Epidermal melanocyte (primary cell): ENCODE measurements at regions not wholly inside any gene's neighbourhood (a gene's known extent, or its start where the extent isn't known, plus 50 kb on each side); places are given as distances from the start of the nearest gene placed in this dataset.
A peak's percentile ranks its signal among the peaks of the same experiment; 100 is the strongest.

Experiments used
- DNase-seq: peaks from one replicate; pipeline ENCODE4 v3.0.0; 2011; ENCODE audit warnings: low spot score; ENCODE audit not compliant: insufficient read length

- DNase-seq: no peak
Observed at GRCh38 chr20:4601630-4602296, 84.5 kb upstream of the PRNP start.

GRCh38 chr20:4600308-4601014 lies 85.8 kb upstream of the PRNP start:
- DNase-seq: no peak

DNA sequence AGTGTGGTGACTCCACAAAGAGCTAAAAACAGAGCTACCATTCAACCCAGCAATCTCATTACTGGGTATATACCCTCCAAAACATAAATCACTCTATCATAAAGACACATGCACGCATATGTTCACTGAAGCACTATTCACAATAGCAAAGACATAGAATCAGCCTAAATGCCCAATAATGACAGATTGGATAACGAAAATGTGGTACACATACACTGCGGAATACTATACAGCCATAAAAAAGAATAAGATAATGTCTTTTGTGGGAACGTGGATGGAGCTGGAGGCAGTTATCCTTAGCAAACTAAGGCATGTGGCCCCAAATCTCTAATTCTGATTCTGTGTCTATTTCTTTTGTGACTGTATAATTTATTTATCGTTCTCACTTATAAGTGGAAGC lies 89.0 kb upstream of the PRNP start:
- DNase-seq: no peak

- DNase-seq: no peak
Observed at GRCh38 chr20:4593149-4593525, 93.1 kb upstream of the PRNP start.

- peak; percentile 58 for DNase-seq
Observed at GRCh38 chr20:4592316-4593148, 93.7 kb upstream of the PRNP start.

GRCh38 chr20:4591975-4592315 lies 94.3 kb upstream of the PRNP start:
- no peak for DNase-seq

- DNase-seq: no peak
Observed at GRCh38 chr20:4585758-4586157, 100.5 kb upstream of the PRNP start.

GRCh38 chr20:4585104-4585753 lies 101.0 kb upstream of the PRNP start:
- DNase-seq: no peak

GRCh38 chr20:4584510-4584909 lies 101.7 kb upstream of the PRNP start:
- DNase-seq: no peak

- no peak for DNase-seq
Observed at GRCh38 chr20:4581838-4582237, 104.4 kb upstream of the PRNP start.

DNA sequence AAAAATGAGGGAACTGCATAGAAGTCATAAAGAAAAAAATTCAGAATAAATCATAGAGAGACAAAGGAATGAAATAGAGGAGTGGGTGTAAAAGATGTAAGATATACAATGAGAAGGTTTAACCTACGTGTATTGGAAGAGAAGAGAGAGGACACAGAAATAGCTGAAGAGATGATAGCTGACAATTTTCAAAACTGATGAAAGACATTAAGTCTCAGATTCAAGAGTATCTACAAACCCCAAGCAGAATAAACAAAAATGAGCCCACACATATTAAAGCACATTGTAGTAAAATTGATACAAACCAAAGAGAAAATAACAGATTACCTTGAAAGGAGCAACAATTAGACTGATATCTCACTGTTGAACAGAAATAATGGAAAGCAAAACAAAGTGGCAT lies 107.9 kb upstream of the PRNP start:
- DNase-seq: no peak

DNA sequence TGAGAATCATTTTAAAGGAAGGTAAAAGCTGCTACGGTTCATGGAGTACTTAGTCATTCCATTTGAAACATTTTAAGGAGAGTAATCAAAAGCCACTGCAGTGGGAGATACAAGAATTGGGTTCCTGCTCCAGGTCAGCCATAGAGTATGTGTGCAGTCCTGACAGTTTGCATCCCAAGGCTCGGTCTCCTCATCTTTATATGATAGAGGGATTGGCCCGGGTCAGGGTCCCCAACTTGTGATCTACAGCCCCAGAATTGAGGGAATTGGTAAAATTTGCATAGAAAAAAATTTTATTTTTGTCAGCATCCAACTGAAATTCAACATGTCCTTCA lies 111.9 kb upstream of the PRNP start:
- DNase-seq: no peak

- no peak for DNase-seq
Observed at GRCh38 chr20:4573564-4574355, 112.5 kb upstream of the PRNP start.

GRCh38 chr20:4571759-4572531 lies 114.3 kb upstream of the PRNP start:
- DNase-seq: no peak

DNA sequence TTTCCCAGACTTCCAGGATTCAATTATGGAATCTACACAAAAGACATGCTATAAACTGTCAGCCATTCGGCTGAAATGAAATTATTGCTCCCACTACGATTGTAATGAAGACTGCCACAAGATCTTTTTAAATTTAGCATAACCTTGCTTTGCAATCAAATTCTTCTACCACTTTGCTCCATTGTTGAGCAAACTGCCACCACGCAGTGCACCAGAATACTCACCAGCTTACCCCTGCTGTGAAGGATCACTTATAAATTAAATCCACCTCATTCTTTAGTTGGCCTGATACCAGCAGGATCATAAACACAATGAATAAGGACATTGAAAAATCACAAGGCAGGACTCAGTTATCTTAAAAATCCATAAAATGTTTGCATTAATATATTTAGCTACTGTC lies 116.4 kb upstream of the PRNP start:
- DNase-seq: no peak

GRCh38 chr20:4569092-4569491 lies 117.2 kb upstream of the PRNP start:
- DNase-seq: no peak

DNA sequence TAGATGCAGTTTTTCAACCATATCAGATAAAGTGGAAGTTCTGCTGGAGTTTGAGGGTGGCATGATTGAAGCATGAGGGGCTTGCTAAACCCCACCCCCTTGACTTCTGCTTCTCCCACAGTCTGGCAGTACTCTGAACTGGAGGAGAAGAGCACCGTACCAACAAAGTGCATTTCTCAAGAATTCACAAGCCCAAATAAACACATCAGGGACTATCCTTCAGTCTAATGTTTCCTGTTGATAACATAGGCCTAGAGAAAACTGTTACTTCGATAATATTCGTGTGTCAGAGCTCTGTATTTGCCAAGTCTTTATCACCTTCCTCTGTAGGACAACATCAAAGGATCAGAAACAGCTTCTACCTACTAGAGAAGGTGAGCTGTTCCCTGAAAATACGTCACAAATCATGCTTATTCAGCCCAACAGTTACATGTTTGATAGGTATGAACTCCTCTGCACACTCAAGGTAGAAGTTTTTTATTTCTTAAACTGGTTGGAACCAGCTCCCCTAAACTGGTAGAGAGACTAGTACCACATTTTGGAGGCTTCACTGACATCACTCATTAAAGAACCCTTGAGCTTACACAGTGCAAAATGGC lies 117.8 kb upstream of the PRNP start:
- DNase-seq: no peak

DNA sequence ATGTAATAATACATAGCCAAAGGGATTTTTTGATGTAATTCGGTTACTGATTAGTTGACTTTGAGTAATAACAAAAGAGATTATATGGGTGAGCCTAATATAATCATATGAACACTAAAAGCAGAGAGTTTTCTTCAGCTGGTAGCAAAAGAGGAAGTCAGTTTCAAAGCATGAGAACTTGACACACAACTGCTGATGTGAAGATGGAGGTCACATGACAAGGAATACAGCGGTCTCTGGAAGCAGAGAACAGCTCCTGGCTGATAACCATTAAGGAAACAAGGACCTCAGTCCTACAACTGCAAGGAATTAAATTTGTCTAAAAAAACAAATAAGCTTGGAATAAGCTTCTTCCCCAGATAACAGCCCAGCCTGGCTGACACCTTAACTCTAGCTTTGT lies 119.1 kb upstream of the PRNP start:
- no peak for DNase-seq

DNA sequence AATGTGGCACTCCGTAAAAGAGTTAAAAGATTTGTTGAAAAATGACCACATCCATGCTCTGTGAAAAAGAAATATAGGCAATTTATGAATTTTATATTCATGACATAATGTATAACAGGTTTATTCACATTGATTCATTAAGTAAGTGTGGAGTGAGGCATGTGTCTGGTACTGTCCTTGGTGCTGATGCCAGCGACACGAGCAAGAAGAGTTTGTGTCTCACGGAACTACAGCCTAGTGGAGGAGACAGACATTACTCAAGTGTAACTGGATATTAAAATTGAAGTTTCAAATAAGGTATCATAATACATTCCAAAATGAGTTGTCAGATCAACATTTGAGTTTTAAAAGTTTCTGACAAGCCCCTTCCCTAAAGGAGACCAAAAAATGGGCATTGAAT lies 122.7 kb upstream of the PRNP start:
- no peak for DNase-seq

- DNase-seq: no peak
Observed at GRCh38 chr20:4563031-4563430, 123.2 kb upstream of the PRNP start.
